ENCODE measurements at regions not wholly inside any gene's neighbourhood (a gene's known extent, or its start where the extent isn't known, plus 50 kb on each side); places are given as distances from the start of the nearest gene placed in this dataset.

- no peak for DNase-seq
- no peak overlapping the region for H3K27ac ChIP-seq
- intact Hi-C loops (cut with DNase I; ENCODE audit: low total_unique reads): no loop called here
- no peak for TF ChIP-seq CTCF (IDR thresholded peaks at IDR 0.05)
- TF ChIP-seq POLR2A (IDR thresholded peaks at IDR 0.05): no peak
- WGBS, 2 donors: 56 to 65% methylated on average over 4 of the region's 4 CpGs
- H3K4me1 ChIP-seq: no peaks in the 10 kb centered on the region
- H3K4me3 ChIP-seq: no peak overlapping the region
- no peaks in the 10 kb centered on the region for H3K36me3 ChIP-seq (ENCODE audit: low read depth, missing control alignments)
- H3K9me3 ChIP-seq: no peaks in the 10 kb centered on the region
- H3K27me3 ChIP-seq: no peaks in the 10 kb centered on the region
Observed at GRCh38 chr4:157576671-157577217, 356.2 kb downstream of the GRIA2 start.

DNA sequence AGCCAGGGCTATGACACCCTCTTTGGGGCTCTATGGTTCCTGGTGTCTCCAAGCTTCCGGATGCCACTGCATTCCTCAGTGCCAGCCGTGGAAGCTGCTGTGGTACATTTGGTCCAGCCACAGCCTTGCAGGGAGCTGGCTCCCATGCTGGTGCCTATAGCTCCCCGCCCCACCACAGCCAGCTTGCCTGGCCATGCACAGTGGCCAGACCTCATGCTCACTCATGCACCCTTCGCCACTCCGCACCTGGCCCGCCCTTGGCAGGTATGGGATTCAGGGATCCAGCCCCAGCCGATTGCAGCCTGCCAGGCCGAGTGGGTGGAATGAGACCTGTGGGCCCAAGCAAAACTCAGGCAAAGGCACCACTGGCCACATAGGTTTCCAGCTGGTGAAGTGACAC lies 354.8 kb downstream of the GRIA2 start:
- no peak for TF ChIP-seq POLR2A (IDR thresholded peaks at IDR 0.05)
- no peak for TF ChIP-seq CTCF (IDR thresholded peaks at IDR 0.05)
- no peaks in the 10 kb centered on the region for H3K27me3 ChIP-seq
- DNase-seq: no peak
- H3K4me3 ChIP-seq: no peak overlapping the region
- no peaks in the 10 kb centered on the region for H3K36me3 ChIP-seq (ENCODE audit: low read depth, missing control alignments)
- H3K9me3 ChIP-seq: no peaks in the 10 kb centered on the region
- H3K4me1 ChIP-seq: no peaks in the 10 kb centered on the region
- intact Hi-C loops (cut with DNase I; ENCODE audit: low total_unique reads): no loop called here
- no peak overlapping the region for H3K27ac ChIP-seq
- 73 to 85% methylated on average over 4 to 8 of the region's 8 CpGs for WGBS, 2 donors

DNA sequence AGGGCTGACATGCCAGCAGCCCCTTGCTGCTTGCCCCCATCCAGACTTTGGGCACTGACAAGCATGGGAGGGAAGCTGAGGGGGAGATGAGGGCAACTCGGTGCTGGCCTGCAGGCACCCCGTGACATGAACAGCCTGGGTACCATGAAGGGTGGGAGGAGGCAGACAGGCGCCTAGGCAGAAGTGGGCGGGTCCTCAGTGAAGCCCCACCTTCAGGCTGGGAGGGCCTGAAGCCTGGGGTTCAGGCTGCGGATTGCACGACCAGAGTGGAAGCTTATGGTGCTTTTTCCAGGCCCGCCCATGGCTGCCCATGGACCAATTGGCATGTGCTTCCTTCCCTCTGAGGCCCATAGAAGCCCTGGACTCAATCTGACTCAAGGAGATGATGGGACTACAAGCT lies 354.1 kb downstream of the GRIA2 start:
- intact Hi-C loops (cut with DNase I; ENCODE audit: low total_unique reads): no loop called here
- no peak for TF ChIP-seq CTCF (IDR thresholded peaks at IDR 0.05)
- no peak for TF ChIP-seq POLR2A (IDR thresholded peaks at IDR 0.05)
- no peak for DNase-seq
- Histone ChIP-seq H3K9me3 (no peaks in the 10 kb centered on the region), H3K27ac (no peak overlapping the region), H3K4me1 (no peaks in the 10 kb centered on the region), H3K36me3 (ENCODE audit: low read depth, missing control alignments) (no peaks in the 10 kb centered on the region), H3K27me3 (no peaks in the 10 kb centered on the region), H3K4me3 (no peak overlapping the region)
- 41 to 91% methylated on average over 4 to 6 of the region's 7 CpGs for WGBS, 2 donors

GRCh38 chr4:157572951-157573350 lies 352.4 kb downstream of the GRIA2 start:
- WGBS, 2 donors: 57 to 65% methylated on average over 3 of the region's 3 CpGs
- H3K9me3 ChIP-seq: no peaks in the 10 kb centered on the region

More at GRCh38 chr4:157572951-157573350, 352.4 kb downstream of the GRIA2 start:
- intact Hi-C loops (cut with DNase I; ENCODE audit: low total_unique reads): no loop called here
- no peak for TF ChIP-seq CTCF (IDR thresholded peaks at IDR 0.05)
- TF ChIP-seq POLR2A (IDR thresholded peaks at IDR 0.05): no peak
- no peak overlapping the region for H3K27ac ChIP-seq
- no peaks in the 10 kb centered on the region for H3K27me3 ChIP-seq
- H3K4me1 ChIP-seq: no peaks in the 10 kb centered on the region
- no peak for DNase-seq
- no peak overlapping the region for H3K4me3 ChIP-seq
- no peaks in the 10 kb centered on the region for H3K36me3 ChIP-seq (ENCODE audit: low read depth, missing control alignments)

Data from testis (tissue), 2 donors.